Endothelial cell of umbilical vein (primary cell): ENCODE measurements at regions not wholly inside any gene's neighbourhood (a gene's known extent, or its start where the extent isn't known, plus 50 kb on each side); places are given as distances from the start of the nearest gene placed in this dataset.

ENCODE experiments used
- BruUV-seq: library from RNA; stranded (reverse); fragments of 400-500 nt; replicated peaks from 2 replicates; lab custom pipeline; 2021; lab: Mats Ljungman, UMichigan
- CTCF ChIA-PET: fragments of 300-600, 350-600 bp; sonication (Branson Sonifier 250); formaldehyde crosslinking; loops from one replicate; lab custom pipeline; 2021; ENCODE audit warnings: antibody characterized with exemption, inconsistent platforms; lab: Charles Lee
- POLR2A ChIA-PET: fragments of 300-600, 350-600 bp; sonication (Branson Sonifier 250); formaldehyde crosslinking; loops from one replicate; lab custom pipeline; 2021; ENCODE audit warnings: antibody characterized with exemption, inconsistent platforms; lab: Charles Lee
- DNase-seq: peaks from one replicate; pipeline ENCODE4 v3.0.0-alpha.2; 2011; ENCODE audit warnings: low read depth, low spot score
- FAIRE-seq: peaks from 2 replicates; lab custom pipeline; 2011; peaks lifted over from hg19 to GRCh38; lab: Jason Lieb, UNC
- H2AFZ ChIP-seq: 2 replicates; pipeline ENCODE4 v1.6.0; 2012; ENCODE audit warnings: low read depth, low read length, control low read depth, inconsistent platforms
- H3K27ac ChIP-seq: 2 replicates; pipeline ENCODE4 v1.5.1; 2011; ENCODE audit warnings: low read depth, mild to moderate bottlenecking, control low read depth, low read length, moderate library complexity; ENCODE audit not compliant: insufficient read depth
- H3K27me3 ChIP-seq, 2 experiments: 2 replicates each; pipeline versions ENCODE4 v1.6.0 to v1.6.1; 2011; ENCODE audit warnings: low read length in 2 of 2, mixed read lengths in 1 of 2; ENCODE audit not compliant: control insufficient read depth in 2 of 2, insufficient read depth in 2 of 2
- H3K36me3 ChIP-seq, 2 experiments: 2 replicates in 1 of 2; 3 replicates in 1 of 2; pipeline ENCODE4 v1.5.1; 2011; ENCODE audit warnings: low read length in 2 of 2, mild to moderate bottlenecking in 1 of 2, moderate library complexity in 1 of 2; ENCODE audit not compliant: control insufficient read depth in 2 of 2, insufficient read depth in 2 of 2; ENCODE audit errors: extremely low read depth in 1 of 2
- H3K4me1 ChIP-seq: 3 replicates; pipeline ENCODE4 v1.5.1; 2011; ENCODE audit warnings: mild to moderate bottlenecking, low read length; ENCODE audit not compliant: control insufficient read depth, insufficient read depth; ENCODE audit errors: extremely low read depth
- H3K4me2 ChIP-seq: 2 replicates; pipeline ENCODE4 v1.6.1; 2011; ENCODE audit warnings: low read length, control low read depth, mixed read lengths; ENCODE audit not compliant: insufficient read depth
- H3K4me3 ChIP-seq, 3 experiments: fragments of 200-600 bp in 1 of 3; sonication (generic), shearing (Covaris generic) in 1 of 3; replicated peaks in 1 of 3; 2 replicates each; pipeline ENCODE4 v1.5.1; 2011 to 2016; ENCODE audit warnings: control low read depth in 3 of 3, low read length in 3 of 3, mild to moderate bottlenecking in 2 of 3, inconsistent platforms in 1 of 3, low read depth in 1 of 3, moderate library complexity in 1 of 3; ENCODE audit not compliant: insufficient read depth in 1 of 3
- H3K79me2 ChIP-seq: 2 replicates; pipeline ENCODE4 v1.6.0; 2012; ENCODE audit warnings: low read length, inconsistent platforms; ENCODE audit not compliant: control insufficient read depth, insufficient read depth
- H3K9ac ChIP-seq: replicated peaks from 2 replicates; pipeline ENCODE3; 2011; ENCODE audit warnings: low read length, control low read depth; ENCODE audit not compliant: insufficient read depth; ENCODE audit errors: extremely low read depth
- H3K9me1 ChIP-seq: replicated peaks from 3 replicates; pipeline ENCODE4 v1.6.0; 2011; ENCODE audit warnings: mild to moderate bottlenecking, low read length; ENCODE audit not compliant: control insufficient read depth, insufficient read depth; ENCODE audit errors: extremely low read depth
- H3K9me3 ChIP-seq: replicated peaks from 2 replicates; pipeline ENCODE4 v1.5.1; 2012; ENCODE audit warnings: low read length, inconsistent platforms; ENCODE audit not compliant: control insufficient read depth, insufficient read depth
- H4K20me1 ChIP-seq: replicated peaks from 2 replicates; pipeline ENCODE3; 2011; ENCODE audit warnings: mild to moderate bottlenecking, low read length; ENCODE audit not compliant: control insufficient read depth, insufficient read depth; ENCODE audit errors: extremely low read depth
- CTCF ChIP-seq, 2 donors: IDR thresholded peaks; 1 replicate in 1 of 2; 2 replicates in 1 of 2; pipeline ENCODE4 v1.5.1; 2011; ENCODE audit warnings: low read length in 2 of 2, mild to moderate bottlenecking in 2 of 2, moderate library complexity in 2 of 2, control low read depth in 1 of 2, inconsistent platforms in 1 of 2, low read depth in 1 of 2; ENCODE audit not compliant: insufficient read depth in 1 of 2; ENCODE audit errors: extremely low read depth in 1 of 2
- EZH2 ChIP-seq: IDR thresholded peaks from 2 replicates; pipeline ENCODE4 v1.6.1; 2012; ENCODE audit warnings: borderline replicate concordance, low read depth, mild to moderate bottlenecking, moderate library complexity, low read length, inconsistent platforms; ENCODE audit not compliant: severe bottlenecking
- GATA2 ChIP-seq: IDR thresholded peaks from 2 replicates; pipeline ENCODE4 v1.7.0; 2011; ENCODE audit warnings: low read depth, mild to moderate bottlenecking, moderate library complexity, mixed read lengths, low read length; ENCODE audit not compliant: insufficient read length, insufficient read depth
- JUN ChIP-seq: IDR thresholded peaks from 2 replicates; pipeline ENCODE4 v1.6.1; 2011; ENCODE audit warnings: borderline replicate concordance, low read depth; ENCODE audit not compliant: insufficient read length, insufficient read depth
- MAX ChIP-seq: IDR thresholded peaks from 2 replicates; pipeline ENCODE4 v1.6.1; 2011; ENCODE audit not compliant: insufficient read depth, insufficient read length
- POLR2A ChIP-seq: IDR thresholded peaks from 2 replicates; pipeline ENCODE4 v1.6.1; 2012; ENCODE audit warnings: low read depth, mild to moderate bottlenecking, control low read depth, low read length
- dilution Hi-C: fragments of 300-500 bp; cut with MboI; formaldehyde crosslinking; loops from one replicate; pipeline ENCODE4 v1.15.0; 2019; ENCODE audit warnings: low sequenced_read_pairs; ENCODE audit not compliant: extremely low pct_ligation_motif_present
- intact Hi-C: fragments of 100-400 bp; cut with micrococcal nuclease; formaldehyde crosslinking; loops from one replicate; pipeline ENCODE4 v1.10.0; 2022

GRCh38 chr7:16268821-16269768, 152.2 kb downstream of the CRPPA start:
- ChIA-PET POLR2A (no interaction called here), CTCF (no interaction called here)
- no peaks in the 10 kb centered on the region for H3K79me2 ChIP-seq
- dilution Hi-C loops = no loop called here
- intact Hi-C loops = no loop called here
- no peak for FAIRE-seq
- H3K4me3 ChIP-seq = no peak overlapping the region
- H3K27ac ChIP-seq = no peak overlapping the region
- no peak overlapping the region for H2AFZ ChIP-seq
- no peak for DNase-seq
- no peaks in the 10 kb centered on the region for H3K27me3 ChIP-seq
- no peaks in the 10 kb centered on the region for H4K20me1 ChIP-seq
- no peaks in the 10 kb centered on the region for H3K9me3 ChIP-seq
- H3K9ac ChIP-seq = no peak overlapping the region
- no peak overlapping the region for H3K4me2 ChIP-seq
- no peaks in the 10 kb centered on the region for H3K36me3 ChIP-seq
- no peaks in the 10 kb centered on the region for H3K4me1 ChIP-seq
- no peaks in the 10 kb centered on the region for H3K9me1 ChIP-seq
- BruUV-seq = no TSS peak
- TF ChIP-seq JUN (no peak), CTCF (IDR thresholded peaks at IDR 0.05; ENCODE audit: extremely low read depth in 1 of 2, insufficient read depth in 1 of 2, low read depth in 1 of 2, low read length in 2 of 2) (no peak), EZH2 (no peak), MAX (no peak), POLR2A (no peak), GATA2 (no peak)
